Glomerular visceral epithelial cell (primary cell): ENCODE measurements at regions not wholly inside any gene's neighbourhood (a gene's known extent, or its start where the extent isn't known, plus 50 kb on each side); places are given as distances from the start of the nearest gene placed in this dataset.
A peak's percentile ranks its signal among the peaks of the same experiment; 100 is the strongest.
"Not testable (repeated sequence)": the region's sequence is repeated elsewhere in the genome, so short reads cannot be mapped to it uniquely, and the experiment has no call there.

Experiments used
- DNase-seq: peaks from one replicate; pipeline ENCODE4 v3.0.0-alpha.2; 2016; ENCODE audit errors: extremely low spot score

DNA sequence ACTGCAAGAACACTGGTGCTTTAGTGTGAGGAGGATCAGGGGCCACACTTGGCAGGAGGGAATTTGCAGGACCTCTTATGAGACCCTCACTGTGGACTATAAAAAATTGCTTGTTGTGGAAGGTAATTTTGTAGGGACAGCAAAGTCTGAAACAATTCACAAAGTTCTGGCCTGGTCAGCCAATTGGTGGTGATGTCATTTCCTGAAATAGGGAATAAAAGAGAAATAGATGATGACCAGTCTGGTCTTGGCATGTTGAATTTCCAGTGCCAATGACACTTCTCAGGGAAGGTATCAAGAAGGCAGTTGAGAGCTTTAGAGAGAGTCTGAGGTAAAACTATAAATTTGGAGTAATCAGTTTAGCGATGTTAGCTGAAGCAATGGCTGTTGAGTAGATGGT is 129.3 kb upstream of the LMNTD1 start:
- no peak for DNase-seq

DNA sequence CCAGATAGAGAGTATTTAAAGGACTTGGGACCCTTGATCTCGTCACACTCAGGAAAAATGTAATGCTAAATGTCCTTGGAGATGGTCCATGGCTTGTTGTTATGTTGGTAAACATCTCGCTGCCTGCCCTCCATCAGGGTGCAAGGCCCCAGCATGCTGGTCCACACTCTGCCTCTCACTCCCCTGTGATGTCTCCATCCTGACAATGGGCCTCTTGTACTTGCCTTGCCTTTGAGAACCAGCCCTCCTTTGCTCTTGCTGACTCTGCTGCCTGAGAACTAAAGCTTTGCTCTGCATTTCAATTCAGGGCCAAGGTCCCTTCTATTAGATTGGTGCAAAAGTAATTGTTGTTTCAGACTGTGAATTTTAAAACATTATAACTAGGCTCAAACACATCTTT is 131.0 kb upstream of the LMNTD1 start:
- DNase-seq = no peak

DNA sequence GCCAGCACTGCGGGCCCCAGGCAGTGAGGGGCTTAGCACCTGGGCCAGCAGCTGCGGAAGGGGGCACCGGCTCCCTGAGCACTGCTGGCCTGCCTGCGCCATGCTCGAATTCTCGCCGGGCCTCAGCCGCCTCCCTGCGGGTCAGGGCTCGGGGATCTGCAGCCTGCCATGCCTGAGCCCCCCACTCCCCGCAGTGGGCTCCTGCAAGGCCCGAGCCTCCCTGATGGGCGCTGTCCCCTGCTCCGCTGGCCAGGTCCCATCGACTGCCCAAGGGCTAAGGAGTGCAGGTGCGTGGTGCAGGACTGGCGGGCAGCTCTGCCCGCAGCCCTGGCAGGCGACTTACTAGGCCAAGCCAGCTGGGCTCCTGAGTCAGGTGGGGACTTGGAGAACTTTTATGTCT is 133.3 kb upstream of the LMNTD1 start:
- DNase-seq = no peak

DNA sequence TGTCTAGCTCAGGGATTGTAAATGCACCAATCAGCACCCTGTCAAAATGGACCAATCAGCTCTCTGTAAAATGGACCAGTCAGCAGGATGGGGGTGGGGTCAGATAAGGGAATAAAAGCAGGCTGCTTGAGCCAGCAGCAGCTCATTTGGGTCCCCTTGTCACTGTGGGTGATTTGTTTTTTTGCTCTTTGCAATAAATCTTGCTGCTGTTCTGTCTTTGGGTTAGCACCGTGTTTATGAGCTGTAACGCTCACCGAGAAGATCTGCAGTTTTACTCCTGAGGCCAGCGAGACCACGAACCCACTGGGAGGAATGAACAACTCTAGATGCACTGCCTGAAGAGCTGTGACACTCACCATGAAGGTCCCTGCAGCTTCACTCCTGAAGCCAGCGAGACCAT is 134.1 kb upstream of the LMNTD1 start:
- DNase-seq = no peak

DNA sequence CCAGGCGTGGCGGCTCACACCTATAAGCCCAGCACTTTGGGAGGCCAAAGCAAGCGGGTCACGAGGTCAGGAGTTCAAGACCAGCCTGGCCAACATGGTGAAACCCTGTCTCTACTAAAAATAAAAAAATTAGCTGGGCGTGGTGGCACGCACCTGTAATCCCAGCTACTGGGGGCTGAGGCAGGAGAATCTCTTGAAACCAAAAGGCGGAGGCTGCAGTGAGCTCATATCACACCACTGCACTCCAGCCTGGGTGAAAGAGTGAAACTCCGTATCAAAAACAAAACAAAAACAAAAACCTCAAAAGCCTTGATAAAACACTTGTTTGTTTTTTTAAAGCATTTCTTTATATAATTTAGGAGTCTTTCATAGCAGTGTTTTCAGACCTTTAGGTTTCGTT is 135.8 kb upstream of the LMNTD1 start:
- DNase-seq = not testable (repeated sequence)

DNA sequence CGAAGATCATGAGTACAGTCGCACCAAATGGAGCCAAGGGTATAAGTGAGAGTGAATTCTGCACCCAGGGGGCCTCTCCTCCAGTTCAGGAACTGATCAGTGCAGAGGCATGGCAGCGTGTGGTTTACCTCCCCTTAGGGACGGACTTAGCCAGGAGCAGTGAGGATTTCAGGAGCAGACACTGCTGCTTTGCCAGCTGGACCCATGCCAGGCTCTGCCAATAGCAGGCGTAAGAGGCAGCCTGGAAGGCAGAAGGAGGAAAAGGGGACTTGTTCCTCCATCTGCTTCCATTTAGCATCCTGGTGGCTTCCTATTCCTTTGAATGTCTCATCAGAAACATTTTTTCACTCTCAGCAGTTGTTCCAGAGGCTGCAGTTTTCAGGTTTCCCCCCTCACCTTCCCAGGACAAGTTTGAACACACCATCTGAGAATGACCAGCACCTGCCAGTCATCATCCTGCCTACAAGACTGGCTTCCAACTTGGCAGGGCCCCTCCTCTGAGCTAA is 137.0 kb upstream of the LMNTD1 start:
- DNase-seq = peak; percentile 7

DNA sequence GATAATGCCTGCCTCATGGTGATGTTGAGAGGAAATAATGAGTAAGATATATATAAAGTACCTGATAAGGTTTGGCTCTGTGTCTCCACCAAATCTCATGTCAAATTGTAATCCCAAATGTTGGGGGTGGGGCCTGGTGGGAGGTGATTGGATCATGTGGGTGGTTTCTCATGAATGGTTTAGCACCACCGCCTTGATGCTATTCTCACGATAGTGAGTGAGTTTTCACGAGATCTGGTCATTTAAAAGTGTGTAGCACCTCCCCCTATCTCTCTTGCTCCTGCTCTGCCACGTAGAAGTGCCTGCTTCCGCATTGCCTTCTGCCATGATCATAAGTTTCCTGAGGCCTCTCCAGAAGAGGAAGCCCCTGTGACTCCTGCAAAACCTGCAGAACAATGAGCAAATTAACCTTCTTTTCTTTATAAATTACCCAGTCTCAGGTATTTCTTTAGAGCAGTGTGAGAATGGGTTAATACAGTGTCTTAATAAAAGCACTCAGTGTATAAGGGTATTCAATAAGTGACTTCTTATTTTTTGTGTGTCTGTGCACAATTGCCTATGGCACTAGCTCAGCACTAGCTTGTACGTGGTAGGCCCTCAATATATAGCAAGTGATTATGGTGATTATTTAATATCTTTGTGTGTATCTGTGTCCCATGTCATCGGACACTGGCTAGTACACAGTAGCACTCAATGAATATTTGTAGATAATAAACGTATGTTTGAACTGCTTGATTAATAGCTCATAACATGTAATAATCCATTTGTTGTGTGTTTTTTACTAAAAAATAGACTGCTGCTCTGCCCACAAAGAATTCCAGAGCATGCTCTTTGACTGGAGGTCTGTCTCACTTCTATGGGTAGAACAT is 138.1 kb upstream of the LMNTD1 start:
- DNase-seq = no peak

DNA sequence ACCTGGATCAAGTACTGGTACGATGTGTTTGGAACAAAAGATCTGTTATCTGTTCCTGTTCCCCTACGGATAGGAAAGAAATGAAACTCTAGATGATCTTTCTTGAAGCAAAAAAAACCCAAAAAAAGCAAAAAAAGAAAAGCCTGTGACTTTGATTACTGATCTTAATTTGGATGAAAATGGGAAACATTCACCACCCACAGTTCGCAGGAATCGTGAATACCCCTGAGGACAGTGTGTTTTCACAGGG is 138.7 kb upstream of the LMNTD1 start:
- DNase-seq = no peak

DNA sequence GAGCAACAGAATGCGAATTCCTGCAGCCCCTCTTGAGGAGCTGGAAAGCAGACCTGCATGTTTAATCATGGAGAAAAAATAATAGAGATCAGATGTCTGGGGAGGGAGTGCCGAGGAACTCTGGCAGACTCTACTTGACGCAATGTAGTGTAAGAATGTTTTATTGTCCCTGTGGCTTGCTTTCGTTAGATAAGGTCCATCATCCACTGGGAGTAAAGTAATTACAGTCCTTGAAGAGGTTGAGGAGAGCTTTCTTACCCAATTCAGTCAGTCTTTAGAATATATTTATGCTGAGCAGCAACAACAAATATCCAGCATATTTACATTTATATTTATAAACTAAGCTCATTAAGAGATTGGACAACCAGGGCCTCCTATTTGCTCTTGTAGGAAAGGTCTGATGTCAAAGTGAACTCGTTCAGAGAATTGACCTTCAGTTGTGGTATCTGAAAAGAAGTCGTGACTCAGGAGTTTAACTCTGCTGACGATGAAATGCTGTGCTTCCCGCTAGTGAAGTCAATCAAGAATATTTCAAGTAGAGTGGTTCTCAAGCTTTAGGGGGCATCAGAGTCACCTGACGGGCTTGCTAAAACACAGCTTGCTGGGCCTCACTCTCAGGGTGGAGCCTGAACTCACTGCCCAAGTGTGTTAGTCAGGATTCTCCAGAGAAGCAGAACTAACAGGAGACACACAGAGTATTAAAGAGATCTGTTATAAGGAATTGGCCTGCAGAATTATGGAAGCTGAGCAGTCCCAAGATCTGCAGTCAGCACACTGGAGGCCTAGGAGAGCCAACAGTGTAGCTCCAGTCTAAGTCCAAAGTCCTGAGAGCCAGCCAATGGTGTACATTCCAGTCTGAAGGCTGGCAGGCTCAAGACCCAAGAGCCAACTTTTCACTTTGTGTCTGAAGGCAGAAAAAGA is 139.3 kb upstream of the LMNTD1 start:
- DNase-seq = no peak

DNA sequence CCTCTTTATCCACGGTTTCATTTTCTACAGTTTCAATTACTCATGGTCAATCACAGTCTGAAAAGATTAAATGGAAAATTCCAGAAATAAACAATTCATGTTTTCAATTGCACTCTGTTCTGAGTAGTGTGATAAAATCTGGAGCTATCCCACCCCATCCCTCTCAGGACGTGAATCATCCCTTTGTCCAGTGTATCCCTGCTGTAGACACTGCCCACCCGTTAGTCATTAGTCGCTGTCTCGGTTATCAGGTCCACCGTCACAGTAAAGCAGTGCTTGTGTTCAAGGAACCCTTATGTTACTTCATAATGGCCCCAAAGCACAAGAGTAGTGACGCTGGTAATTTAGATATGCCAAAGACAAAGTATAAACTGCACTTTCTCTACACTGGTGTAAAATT is 141.0 kb upstream of the LMNTD1 start:
- DNase-seq = no peak

DNA sequence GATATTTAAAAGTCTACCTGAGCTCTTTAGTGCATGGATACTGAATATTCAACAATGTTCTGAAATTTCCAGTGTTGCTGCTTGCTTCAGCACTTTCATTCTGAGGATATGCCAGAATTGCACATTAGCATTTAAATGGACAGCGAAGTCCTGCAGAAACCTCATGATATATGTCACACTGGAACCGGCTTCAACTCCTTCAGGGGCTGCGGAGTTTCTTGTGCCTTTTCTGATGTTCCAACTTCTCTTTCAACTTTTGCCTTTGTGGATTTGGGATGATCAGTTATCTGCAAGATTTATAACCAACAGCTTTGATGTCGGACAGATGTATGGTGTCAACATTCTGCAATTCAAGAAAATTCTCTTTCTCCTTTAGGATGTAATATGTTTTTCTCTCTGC is 142.5 kb upstream of the LMNTD1 start:
- DNase-seq = no peak

DNA sequence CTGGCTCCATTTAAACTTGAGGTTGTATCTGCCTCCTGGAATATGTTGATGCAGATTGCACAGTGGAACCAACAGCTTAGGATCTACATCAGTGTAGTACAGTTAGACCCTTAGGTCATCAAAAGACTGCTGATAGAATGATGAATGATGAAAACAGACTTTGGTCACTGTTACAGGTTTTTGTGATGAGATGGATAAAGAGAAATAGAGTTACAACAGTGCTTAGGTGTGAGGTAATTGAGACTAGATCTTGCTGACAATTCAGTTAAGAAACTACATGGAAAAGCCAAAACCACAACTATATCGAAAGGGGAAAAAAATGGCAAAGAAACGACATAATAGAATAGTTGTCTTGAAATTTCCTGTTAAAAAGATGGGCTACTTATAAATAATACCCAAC is 145.7 kb upstream of the LMNTD1 start:
- DNase-seq = no peak

DNA sequence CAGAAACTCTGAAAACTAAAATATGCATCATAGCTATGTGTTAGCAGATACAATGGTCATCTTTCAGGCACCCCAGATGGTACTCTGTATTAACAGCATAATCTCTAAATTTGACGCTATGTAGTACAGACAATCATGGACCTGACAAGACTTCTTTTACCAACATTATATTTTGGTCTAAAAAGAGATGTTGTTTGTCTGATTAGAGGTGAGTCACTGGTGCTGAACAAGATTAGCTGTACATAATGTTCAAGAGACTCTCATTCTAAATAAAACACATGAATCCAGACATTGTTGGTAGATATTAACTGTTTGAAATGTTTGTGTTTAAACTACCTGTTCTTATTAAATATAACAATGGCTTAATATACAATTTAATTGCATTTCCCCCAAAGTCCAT is 146.4 kb upstream of the LMNTD1 start:
- no peak for DNase-seq

DNA sequence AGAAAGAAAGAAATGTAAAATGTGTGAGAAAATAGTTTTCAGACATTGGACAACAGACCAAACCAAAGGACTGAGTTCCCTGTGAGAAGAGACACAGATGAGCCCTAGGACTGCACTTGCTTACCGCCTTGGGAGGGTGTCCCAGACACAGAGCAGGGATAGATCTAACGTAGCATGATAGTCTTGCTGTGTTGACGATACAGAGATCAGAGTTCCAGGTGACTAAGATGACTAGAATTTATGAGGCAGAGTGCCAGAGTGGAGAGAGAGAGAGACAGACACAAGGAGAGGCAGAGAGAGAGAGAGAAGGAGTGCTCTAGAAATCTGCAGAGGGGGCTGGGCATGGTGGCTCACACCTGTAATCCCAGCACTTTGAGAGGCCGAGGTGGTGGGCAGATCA is 148.2 kb upstream of the LMNTD1 start:
- peak; percentile 9 for DNase-seq

DNA sequence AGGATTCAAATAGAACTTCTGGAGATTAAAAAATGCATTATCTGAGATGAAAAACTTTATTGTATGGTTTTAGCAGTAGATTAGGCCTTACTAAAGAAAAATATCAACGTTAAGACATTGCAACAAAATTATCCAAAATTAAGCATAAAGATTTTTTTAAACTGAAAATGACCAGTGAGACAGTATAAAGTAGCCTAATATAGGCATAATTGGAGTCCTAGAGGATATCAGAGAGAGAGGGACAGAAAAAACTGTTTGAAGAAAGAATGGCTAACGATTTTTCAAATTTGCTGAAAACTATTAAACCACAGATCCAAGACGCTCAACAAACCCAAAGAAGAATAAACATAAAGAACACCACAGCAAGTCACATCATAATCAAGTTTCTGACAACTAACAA is 149.5 kb upstream of the LMNTD1 start:
- DNase-seq = no peak

DNA sequence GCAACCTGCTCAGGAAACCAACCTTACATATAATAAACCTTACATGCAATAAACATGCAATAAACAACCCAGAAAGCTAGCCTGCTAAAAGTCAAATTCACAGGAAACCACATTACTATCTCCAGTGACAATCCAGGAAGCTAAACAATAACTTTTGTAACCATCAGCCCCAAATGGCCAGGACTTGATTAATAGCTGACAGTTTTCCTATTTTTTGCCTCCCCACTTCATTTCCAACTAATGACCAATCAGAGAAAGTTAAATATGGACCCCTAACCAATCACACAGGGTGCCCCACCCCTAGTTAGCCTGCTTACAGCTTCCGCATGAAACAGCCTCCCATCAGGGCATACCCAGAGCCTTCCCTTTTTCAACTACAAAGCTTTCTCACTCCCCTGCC is 152.2 kb upstream of the LMNTD1 start:
- DNase-seq = no peak

DNA sequence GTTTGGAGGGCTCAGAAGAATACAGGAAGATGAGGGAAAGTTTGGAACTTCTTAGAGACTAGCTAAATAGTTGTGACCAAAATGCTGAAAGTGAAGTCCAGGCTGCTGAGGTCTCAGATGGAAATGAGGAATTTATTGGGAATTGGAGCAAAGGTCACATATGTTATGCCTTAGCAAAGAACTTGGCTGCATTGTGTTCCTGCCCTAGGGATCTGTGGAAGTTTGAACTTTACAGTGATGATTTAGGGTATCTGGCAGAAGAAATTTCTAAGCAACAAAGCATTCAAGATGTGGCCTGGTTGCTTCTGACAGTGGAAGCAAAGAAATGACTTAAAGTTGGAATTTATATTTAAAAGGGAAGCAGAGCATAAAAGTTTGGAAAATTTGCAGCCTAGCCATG is 153.6 kb upstream of the LMNTD1 start:
- not testable (repeated sequence) for DNase-seq

DNA sequence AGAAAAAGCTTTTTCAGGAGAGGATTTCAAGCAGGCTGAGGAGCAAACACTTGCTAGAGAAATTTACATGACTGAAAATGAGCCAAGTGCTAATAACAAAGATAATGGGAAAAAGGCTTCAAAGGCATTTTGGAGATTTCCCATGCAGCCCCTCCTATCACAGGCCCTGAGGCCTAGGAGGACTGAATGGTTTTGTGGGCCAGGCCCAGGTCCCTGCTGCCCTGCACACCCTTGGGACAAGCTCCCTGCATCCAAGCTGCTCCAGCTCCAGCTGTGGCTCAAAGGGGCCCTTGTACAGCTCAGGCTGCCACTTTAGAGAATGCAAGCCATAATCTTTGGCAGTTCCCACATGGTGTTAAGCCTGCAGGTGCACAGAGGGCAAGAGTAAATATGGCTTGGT is 154.0 kb upstream of the LMNTD1 start:
- no peak for DNase-seq

DNA sequence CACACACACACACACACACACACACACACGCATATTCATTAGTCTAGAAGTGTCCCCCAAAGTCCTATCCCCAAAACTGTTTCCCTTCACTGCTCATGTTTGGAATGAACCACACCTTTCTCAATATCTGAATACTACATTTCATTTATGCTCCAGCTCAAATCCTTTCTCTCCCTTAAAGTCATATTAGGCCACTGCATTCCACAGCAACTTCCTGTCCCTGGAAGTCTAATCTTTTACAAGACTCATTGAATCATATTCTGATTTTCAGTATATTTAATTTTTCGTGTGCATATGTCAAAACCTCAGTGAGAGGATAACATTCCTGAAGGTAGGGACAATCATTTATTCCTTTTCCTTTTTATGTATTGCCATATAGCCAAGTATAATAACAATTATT is 155.6 kb upstream of the LMNTD1 start:
- no peak for DNase-seq

DNA sequence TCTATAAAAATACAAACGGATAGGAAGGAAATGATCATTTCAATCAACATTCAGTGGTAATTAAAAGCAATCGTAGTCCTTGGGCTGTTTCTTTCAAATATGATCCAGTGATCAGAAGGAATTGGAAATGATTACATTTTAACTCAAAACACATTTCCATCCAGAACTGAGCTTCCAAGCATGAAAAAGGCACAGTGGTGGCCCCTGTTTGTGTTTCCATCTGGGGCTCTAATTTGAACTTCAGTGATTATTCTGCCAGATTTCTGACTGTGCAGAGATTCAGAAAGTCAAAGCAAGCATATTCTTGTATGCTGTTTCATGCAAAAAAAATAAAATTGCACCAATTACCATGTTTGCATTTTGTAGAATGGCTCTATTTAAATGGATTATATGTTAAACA is 157.0 kb upstream of the LMNTD1 start:
- DNase-seq = no peak

DNA sequence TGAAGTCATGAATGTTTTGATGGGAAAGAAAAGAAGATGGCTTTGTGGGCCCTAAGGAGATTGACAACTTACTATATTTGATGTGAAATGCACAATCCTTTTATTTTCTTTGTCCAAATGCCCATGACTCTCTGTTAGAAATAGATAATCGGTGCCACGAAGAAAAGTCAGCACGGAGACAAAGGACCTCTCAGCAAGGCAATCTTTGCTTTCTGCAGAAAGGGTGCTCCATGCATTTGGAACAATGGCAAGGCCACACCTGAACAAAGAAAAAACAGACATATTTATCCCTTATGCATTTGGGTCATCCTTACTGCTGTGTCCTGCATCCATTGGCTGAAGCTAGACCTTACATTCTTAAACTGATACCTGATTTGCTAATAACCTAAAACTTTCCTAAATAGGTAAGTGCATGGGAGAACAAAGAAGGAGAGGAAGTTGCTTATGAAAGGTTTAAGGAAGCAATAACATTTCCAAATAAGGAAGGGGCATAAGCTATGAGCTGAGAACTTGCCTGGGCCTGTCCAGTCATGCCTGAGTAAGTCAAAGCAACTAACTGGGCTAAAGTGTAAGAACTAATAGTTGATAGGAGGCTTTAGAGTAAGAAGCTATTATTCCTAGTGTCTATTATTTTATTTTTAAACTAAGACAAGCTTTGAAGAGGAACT is 158.0 kb upstream of the LMNTD1 start:
- DNase-seq = peak; percentile 23

DNA sequence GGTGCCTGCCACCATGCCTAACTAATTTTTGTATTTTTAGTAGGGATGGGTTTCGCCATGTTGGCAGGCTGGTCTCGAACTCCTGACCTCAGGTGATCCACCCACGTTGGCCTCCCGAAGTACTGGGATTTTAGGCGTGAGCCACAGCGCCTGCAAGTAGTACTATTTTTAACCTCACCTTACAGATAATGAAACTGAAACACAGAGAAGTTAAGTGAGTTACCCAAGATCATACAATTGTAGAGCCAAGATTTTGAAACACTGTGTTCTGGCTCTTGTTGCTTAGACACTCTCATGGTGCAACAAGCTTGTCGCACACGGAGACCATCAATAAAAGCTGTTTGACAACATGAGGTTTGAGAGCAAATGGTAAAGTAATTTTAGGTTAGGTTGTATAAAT is 159.1 kb upstream of the LMNTD1 start:
- no peak for DNase-seq

DNA sequence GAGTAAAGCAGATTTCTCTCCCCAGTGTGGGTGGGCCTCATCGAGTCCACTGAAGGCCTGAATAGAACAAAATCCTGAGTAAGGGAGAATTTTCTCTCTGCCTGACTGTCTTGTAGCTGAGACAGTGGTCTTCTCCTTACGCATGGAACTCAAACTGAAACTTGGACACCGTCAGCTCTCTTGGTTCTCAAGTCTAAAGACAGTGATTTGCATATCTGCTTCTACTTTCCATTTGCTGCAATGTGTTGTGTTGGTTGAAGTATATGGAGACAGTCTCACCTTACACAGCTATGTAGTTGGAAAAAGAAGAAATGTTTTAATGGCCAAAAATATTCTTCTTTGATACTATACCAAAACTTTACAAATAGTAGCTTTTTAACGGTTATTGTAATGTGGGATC is 160.2 kb upstream of the LMNTD1 start:
- no peak for DNase-seq
